Duodenal mucosa (tissue), 2 donors: ENCODE measurements at regions not wholly inside any gene's neighbourhood (a gene's known extent, or its start where the extent isn't known, plus 50 kb on each side); places are given as distances from the start of the nearest gene placed in this dataset.
"Not testable (repeated sequence)": the region's sequence is repeated elsewhere in the genome, so short reads cannot be mapped to it uniquely, and the experiment has no call there.

ENCODE experiments used
- H3K27ac ChIP-seq: one replicate; pipeline ENCODE4 v1.7.0; 2013; ENCODE audit warnings: low read depth, low read length
- H3K27me3 ChIP-seq, 2 donors: one replicate each; pipeline ENCODE4 v1.7.0; 2013; ENCODE audit warnings: low read length in 2 of 2, control low read depth in 1 of 2; ENCODE audit not compliant: insufficient read depth in 2 of 2, control insufficient read depth in 1 of 2
- H3K36me3 ChIP-seq, 2 donors: one replicate each; pipeline ENCODE4 v1.7.0; 2013; ENCODE audit warnings: low read length in 2 of 2, control low read depth in 1 of 2; ENCODE audit not compliant: insufficient read depth in 2 of 2, control insufficient read depth in 1 of 2
- H3K4me1 ChIP-seq, 2 donors: one replicate each; pipeline ENCODE4 v1.7.0; 2013; ENCODE audit warnings: low read length in 2 of 2, control low read depth in 1 of 2; ENCODE audit not compliant: insufficient read depth in 2 of 2, control insufficient read depth in 1 of 2
- H3K4me3 ChIP-seq, 2 donors: one replicate each; pipeline ENCODE4 v1.7.0; 2013; ENCODE audit warnings: low read length in 2 of 2, low read depth in 1 of 2
- H3K9ac ChIP-seq, 2 donors: one replicate each; pipeline ENCODE4 v1.7.0; 2013; ENCODE audit warnings: low read length in 2 of 2, low read depth in 1 of 2
- H3K9me3 ChIP-seq, 2 donors: one replicate each; pipeline ENCODE4 v1.7.0; 2013; ENCODE audit warnings: low read length in 2 of 2, control low read depth in 1 of 2; ENCODE audit not compliant: control insufficient read depth in 1 of 2

DNA sequence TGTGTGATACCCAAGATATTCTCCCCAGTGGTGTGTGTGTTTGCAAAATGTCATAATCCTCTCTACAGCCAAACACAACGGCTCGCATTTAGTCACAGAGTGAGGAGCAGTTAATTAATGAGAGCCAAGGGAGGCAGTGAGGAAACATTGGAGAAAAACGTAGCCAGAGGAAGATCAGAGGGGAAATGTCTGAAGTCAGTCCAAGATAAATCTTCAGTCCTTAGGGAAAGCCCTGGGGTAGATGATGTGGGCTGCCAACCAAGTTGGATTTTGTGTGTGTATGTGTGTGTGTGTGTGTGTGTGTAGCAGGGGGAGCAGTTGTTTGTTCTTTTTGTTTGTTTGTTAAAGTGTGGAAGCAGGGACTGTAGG lies 201.0 kb upstream of the PTBP2 start:
- Histone ChIP-seq H3K27ac (no peak overlapping the region), H3K9ac (no peak overlapping the region), H3K9me3 (no peaks in the 10 kb centered on the region), H3K4me3 (no peak overlapping the region), H3K27me3 (no peaks in the 10 kb centered on the region), H3K4me1 (no peaks in the 10 kb centered on the region), H3K36me3 (no peaks in the 10 kb centered on the region)

DNA sequence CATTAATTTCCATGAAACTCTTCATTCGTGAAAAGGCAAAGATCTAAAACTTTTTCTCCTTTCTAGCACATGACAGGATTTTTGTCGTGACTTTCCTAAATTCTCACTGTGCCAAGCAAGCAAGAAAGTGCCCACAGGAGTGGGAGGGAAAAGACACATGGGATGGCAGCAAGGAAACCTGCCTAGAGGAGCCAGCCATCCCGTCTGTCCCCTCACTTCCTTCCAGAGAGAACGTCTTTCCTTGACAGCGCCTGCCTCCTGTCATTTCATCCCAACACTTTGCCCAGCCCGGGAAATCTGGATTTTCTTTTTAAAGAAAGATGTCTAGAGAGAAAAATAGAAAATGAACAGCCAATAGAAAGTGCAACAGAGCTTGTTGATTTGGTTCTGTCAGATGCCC lies 200.6 kb upstream of the PTBP2 start:
- no peaks in the 10 kb centered on the region for H3K27me3 ChIP-seq
- H3K36me3 ChIP-seq, result no peaks in the 10 kb centered on the region
- no peak overlapping the region for H3K27ac ChIP-seq
- H3K4me1 ChIP-seq, result no peaks in the 10 kb centered on the region
- H3K9ac ChIP-seq, result no peak overlapping the region
- no peak overlapping the region for H3K4me3 ChIP-seq
- no peaks in the 10 kb centered on the region for H3K9me3 ChIP-seq

DNA sequence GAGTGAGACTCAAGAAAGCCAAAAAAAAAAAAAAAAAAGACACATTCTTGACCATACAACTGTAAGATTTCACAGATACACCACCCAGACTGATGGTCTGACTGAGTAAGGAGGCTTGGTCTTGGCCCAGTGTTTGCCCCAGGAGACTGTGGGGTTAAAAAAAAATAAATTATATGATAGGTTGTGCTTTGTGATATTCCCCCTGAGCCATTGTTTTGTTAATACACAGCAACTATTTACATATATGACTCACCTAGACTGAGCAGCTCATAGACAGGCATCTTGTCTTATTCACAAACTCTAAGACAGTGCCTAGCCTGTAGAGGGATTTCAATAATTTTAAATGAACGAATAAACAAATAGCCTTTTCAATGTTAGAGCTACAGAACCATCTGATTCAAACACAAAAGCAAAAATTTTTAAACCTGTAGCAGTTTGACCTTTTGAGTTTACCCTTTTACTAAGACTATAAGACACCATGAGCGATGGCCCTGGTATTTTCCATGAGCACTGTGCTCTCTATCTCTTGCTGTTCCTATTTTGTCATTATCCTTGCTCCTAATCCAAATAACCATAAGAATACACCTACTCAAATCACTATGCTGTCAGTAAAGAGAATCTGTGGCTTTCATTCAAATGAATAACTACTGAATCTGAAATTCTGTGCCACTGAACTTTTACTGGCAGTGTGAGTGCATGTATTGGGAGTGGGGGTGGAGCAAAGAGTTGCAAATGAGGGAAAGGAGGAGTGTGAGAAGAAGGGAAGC lies 199.4 kb upstream of the PTBP2 start:
- no peak overlapping the region for H3K4me3 ChIP-seq
- H3K27ac ChIP-seq, result no peak overlapping the region
- no peaks in the 10 kb centered on the region for H3K27me3 ChIP-seq
- H3K9ac ChIP-seq, result no peak overlapping the region
- H3K4me1 ChIP-seq, result no peaks in the 10 kb centered on the region
- no peaks in the 10 kb centered on the region for H3K9me3 ChIP-seq
- H3K36me3 ChIP-seq, result no peaks in the 10 kb centered on the region

DNA sequence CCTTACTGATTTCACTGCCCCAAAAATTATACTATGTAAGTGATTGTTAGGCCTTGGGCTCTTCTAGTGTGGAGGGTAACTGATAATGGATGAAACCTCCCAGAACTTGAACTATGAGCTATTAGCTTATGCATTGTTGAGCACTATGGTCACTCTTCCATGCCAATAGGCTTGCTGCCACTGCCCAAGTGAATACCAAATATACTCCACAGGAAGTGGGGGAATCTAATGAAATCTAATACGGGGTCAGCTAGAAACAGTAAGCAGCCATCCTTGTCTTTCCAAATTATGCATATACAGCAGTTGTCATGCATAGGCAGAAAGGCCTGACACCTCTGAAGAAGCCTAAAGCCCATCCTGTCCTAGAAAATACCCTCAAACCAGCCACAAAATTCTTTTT lies 198.7 kb upstream of the PTBP2 start:
- H3K36me3 ChIP-seq, result no peaks in the 10 kb centered on the region
- no peak overlapping the region for H3K27ac ChIP-seq
- H3K27me3 ChIP-seq, result no peaks in the 10 kb centered on the region
- H3K9ac ChIP-seq, result no peak overlapping the region
- H3K9me3 ChIP-seq, result no peaks in the 10 kb centered on the region
- no peaks in the 10 kb centered on the region for H3K4me1 ChIP-seq
- no peak overlapping the region for H3K4me3 ChIP-seq

DNA sequence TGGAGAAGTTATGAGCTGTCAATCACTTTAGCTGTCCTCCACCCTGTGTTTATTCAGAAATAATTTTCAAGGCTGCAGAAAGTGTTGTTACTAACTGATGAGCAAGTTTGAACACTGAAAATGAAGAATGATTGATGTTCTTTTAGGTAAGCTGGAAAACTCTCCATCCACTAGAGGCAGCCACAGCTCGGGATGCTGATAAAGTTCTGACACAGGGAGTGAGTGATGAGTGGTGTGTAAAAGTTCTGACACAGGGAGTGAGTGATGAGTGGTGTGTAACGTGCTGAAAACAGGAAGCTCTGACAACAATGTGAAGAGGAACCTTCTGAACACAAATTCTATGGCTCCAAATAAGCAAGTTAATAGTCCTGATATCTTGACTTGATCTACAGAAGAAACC lies 197.5 kb upstream of the PTBP2 start:
- Histone ChIP-seq H3K27ac (no peak overlapping the region), H3K36me3 (no peaks in the 10 kb centered on the region), H3K9ac (no peak overlapping the region), H3K4me3 (no peak overlapping the region), H3K4me1 (no peaks in the 10 kb centered on the region), H3K27me3 (no peaks in the 10 kb centered on the region), H3K9me3 (peaks cover 5 to 6% of the 10 kb centered on the region in 2 donors)

DNA sequence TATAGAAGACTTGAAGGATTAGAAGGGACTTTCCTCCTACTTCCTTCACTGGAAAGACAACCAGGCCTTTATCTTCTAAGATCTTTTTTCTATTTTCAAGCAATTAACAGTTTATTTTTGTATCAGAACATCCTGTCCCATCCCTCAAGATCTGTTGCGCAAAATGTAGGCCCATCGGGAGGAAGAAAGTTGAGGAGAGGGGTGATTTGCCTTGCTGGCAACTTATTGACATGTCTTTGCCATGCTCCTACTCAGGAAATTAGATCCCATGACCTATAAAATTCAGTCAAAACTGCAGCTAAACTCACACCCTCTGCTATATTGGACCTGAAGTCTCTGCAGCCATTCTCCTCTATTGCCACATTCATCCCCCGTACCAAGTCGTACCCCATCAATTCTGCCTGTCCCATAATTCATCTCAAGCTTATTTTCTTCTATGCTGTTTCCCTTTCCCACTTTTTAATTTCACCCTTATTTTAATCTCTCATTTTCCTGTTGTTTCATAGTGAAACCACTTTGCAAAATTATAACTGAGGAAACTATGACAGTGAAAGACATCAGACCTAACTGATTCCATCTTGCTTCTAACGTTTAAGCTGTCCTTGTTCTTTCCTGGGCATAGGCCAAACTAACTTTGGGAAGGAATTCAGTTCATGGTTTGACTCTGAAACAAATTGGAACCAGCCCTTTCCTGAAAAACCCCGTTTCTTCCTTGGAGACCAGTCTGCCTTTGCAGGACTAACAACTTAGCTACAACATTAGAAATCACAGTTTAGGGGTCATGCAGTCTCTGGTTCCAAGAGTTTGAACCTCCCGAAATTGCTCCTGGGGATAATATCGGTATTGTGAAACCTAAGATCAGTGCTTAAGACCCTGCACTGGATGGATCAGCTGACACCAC lies 195.7 kb upstream of the PTBP2 start:
- Histone ChIP-seq H3K27ac (no peak overlapping the region), H3K27me3 (no peaks in the 10 kb centered on the region), H3K36me3 (no peaks in the 10 kb centered on the region), H3K9me3 (peaks cover 5 to 10% of the 10 kb centered on the region in 2 donors), H3K4me3 (no peak overlapping the region), H3K9ac (no peak overlapping the region), H3K4me1 (no peaks in the 10 kb centered on the region)

DNA sequence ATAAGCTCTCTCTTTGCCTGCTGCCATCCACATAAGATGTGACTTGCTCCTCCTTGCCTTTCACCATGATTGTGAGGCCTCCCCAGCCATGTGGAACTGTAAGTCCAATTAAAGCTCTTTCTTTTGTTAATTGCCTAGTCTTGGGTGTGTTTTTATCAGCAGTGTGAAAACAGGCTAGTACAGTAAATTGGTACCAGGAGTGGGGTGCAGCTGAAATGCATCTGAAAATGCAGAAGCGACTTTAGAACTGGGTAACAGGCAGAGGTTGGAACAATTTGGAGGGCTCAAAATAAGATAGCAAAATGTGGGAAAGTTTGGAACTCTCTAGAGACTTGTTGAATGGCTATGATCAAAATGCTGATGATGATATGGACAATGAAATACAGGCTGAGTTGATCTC lies 192.9 kb upstream of the PTBP2 start:
- H3K9ac ChIP-seq, H3K27ac ChIP-seq, H3K4me1 ChIP-seq, H3K36me3 ChIP-seq, H3K27me3 ChIP-seq, H3K4me3 ChIP-seq: not testable (repeated sequence)
- peaks cover 5 to 10% of the 10 kb centered on the region in 2 donors for H3K9me3 ChIP-seq

DNA sequence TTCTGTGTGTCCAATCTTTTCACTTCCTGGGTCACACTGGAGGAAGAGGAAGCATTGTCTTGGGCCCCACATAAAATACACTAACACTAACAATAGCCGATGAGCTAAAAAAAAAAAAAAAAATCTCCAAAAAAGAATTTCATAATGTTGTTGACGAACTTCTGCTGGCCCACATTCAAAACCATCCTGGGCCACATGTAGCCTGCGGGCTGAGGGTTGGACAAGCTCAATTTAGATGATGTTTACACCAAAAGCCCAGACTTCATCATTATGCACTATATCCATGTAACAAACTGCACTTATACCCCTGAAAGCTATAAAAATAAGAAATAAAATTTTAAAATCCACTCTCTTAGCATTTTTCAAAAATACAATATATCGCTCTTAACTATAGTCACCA lies 187.8 kb upstream of the PTBP2 start:
- Histone ChIP-seq H3K27ac (no peak overlapping the region), H3K27me3 (no peaks in the 10 kb centered on the region), H3K36me3 (no peaks in the 10 kb centered on the region), H3K9ac (no peak overlapping the region), H3K9me3 (peaks cover 2 to 6% of the 10 kb centered on the region in 2 donors), H3K4me1 (no peaks in the 10 kb centered on the region), H3K4me3 (no peak overlapping the region)

DNA sequence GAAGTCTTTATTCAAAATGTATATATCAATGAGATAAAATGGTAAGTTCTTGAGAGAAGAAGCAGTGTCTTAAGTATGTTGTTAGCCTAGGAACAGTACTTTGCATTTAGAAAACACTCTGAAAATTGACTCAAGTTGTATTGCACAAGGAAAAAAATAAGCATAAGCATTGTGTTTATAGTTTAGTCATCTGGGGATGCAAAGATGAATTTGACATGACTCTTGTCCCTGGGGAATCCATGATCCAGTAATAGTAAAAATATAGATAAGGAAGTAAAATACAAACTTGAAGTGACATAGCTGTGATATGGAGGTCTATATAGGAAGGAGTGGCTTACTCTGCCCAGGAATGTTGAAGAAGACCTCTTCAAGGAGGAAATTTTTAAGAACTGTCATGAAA lies 185.0 kb upstream of the PTBP2 start:
- Histone ChIP-seq H3K27me3 (no peaks in the 10 kb centered on the region), H3K36me3 (no peaks in the 10 kb centered on the region), H3K4me1 (no peaks in the 10 kb centered on the region)

DNA sequence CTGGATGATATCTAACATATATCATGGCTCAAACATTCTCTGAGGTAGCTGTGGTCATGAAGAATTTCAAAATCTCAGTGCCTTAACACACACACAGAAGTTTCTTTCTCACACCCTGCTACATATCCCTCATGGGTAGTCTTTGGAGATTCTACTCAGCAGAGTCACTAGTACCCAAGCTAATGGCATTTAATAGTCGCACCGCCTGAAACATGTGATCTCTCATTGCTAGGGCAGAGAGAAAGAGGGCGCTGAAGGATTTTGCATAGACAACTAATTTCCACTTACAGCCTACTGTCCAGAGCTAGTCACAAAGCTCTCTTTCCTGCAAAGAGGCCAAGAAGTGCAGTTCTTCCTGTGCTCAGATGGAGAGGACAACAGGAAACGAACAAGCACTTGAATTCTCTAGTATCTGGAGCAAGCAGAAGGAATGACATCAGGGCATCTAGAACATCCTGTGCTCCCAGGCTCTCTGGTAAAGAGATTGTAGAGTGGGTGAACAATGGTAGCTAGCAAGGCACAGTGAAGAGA lies 183.4 kb upstream of the PTBP2 start:
- Histone ChIP-seq H3K9me3 (no peaks in the 10 kb centered on the region), H3K9ac (no peak overlapping the region), H3K36me3 (no peaks in the 10 kb centered on the region), H3K27me3 (no peaks in the 10 kb centered on the region), H3K4me1 (no peaks in the 10 kb centered on the region), H3K27ac (no peak overlapping the region), H3K4me3 (no peak overlapping the region)

More for the DNA sequence above, 185.0 kb upstream of the PTBP2 start:
- no peak overlapping the region for H3K27ac ChIP-seq
- H3K9ac ChIP-seq, result no peak overlapping the region
- H3K9me3 ChIP-seq, result no peaks in the 10 kb centered on the region
- H3K4me3 ChIP-seq, result no peak overlapping the region
